ENCODE measurements at regions not wholly inside any gene's neighbourhood (a gene's known extent, or its start where the extent isn't known, plus 50 kb on each side); places are given as distances from the start of the nearest gene placed in this dataset.

- H3K4ac ChIP-seq (ENCODE audit: low read depth, low read length), result no peak overlapping the region
- H3K4me3 ChIP-seq (ENCODE audit: insufficient read depth, low read depth, low read length), result no peak overlapping the region
- no peak for ATAC-seq (ENCODE audit: low read depth)
- DNase-seq, result no peak
- BruUV-seq (replicated peaks), result no TSS peak
- no peaks in the 10 kb centered on the region for H3K9me3 ChIP-seq (ENCODE audit: control insufficient read depth, insufficient read depth, low read length)
- no peak overlapping the region for H2BK15ac ChIP-seq (ENCODE audit: low read depth, low read length)
- no peaks in the 10 kb centered on the region for H3K27me3 ChIP-seq (ENCODE audit: control insufficient read depth, insufficient read depth, low read length)
- no peak overlapping the region for H2AK5ac ChIP-seq (ENCODE audit: low read depth, low read length)
- no peak overlapping the region for H4K5ac ChIP-seq (ENCODE audit: low read depth, low read length)
- H4K91ac ChIP-seq (ENCODE audit: insufficient read depth, low read depth, low read length), result no peak overlapping the region
- dilution Hi-C loops (cut with HindIII; ENCODE audit: low sequenced_read_pairs, unreplicated experiment), result no loop called here
- no peak overlapping the region for H3K23ac ChIP-seq (ENCODE audit: low read depth, low read length)
- WGBS, 2 experiments (ENCODE audit: extremely low coverage in 2 of 2, insufficient read length in 1 of 2), result no CpG with 5 or more reads among the region's 6 CpGs
- H4K20me1 ChIP-seq (ENCODE audit: insufficient read depth, low read length), result no peaks in the 10 kb centered on the region
- intact Hi-C loops (cut with micrococcal nuclease), result no loop called here
- no peak overlapping the region for H2BK5ac ChIP-seq (ENCODE audit: low read depth, low read length, poor library complexity, severe bottlenecking)
- no peak overlapping the region for H3K9ac ChIP-seq (ENCODE audit: low read depth, low read length)
- TF ChIP-seq RCOR1 (IDR thresholded peaks at IDR 0.05; ENCODE audit: insufficient replicate concordance, low read length) (no peak), MXI1 (IDR thresholded peaks at IDR 0.05; ENCODE audit: borderline replicate concordance, low read depth, low read length) (no peak), RFX5 (IDR thresholded peaks at IDR 0.05; ENCODE audit: low read depth, low read length) (no peak), BHLHE40 (IDR thresholded peaks at IDR 0.05; ENCODE audit: low read depth, low read length) (no peak), MAFK (IDR thresholded peaks at IDR 0.05; ENCODE audit: low read depth, low read length) (no peak), USF2 (IDR thresholded peaks at IDR 0.05; ENCODE audit: low read depth, low read length) (no peak), NFE2L2 (IDR thresholded peaks at IDR 0.05; ENCODE audit: low read depth, low read length) (no peak), RAD21 (IDR thresholded peaks at IDR 0.05; ENCODE audit: low read length) (no peak), CEBPB (IDR thresholded peaks at IDR 0.05; ENCODE audit: low read depth, low read length) (no peak), CHD1 (IDR thresholded peaks at IDR 0.05; ENCODE audit: low read depth, low read length) (no peak), MAZ (IDR thresholded peaks at IDR 0.05; ENCODE audit: borderline replicate concordance, low read depth, low read length) (no peak), POLR2A (IDR thresholded peaks at IDR 0.05; ENCODE audit: low read depth, low read length) (no peak), FOS (IDR thresholded peaks at IDR 0.05; ENCODE audit: low read depth, low read length) (no peak)
- H2AFZ ChIP-seq (replicated peaks; ENCODE audit: low read length, poor library complexity), result no peak overlapping the region
- CTCF ChIA-PET, result no interaction called here
- no peaks in the 10 kb centered on the region for H3K4me1 ChIP-seq (ENCODE audit: control insufficient read depth, insufficient read depth, low read length)
- no peak overlapping the region for H2BK120ac ChIP-seq (ENCODE audit: low read depth, low read length)
- no peak overlapping the region for H3K4me2 ChIP-seq (ENCODE audit: low read depth, low read length)
- no peaks in the 10 kb centered on the region for H3K36me3 ChIP-seq (ENCODE audit: control insufficient read depth, insufficient read depth, low read length)
- no peak overlapping the region for H3K27ac ChIP-seq (ENCODE audit: insufficient read depth, low read length)
- no peak overlapping the region for H3K18ac ChIP-seq (ENCODE audit: low read depth, low read length)
- POLR2A ChIA-PET (ENCODE audit: unreplicated experiment), result no interaction called here
- no peak overlapping the region for H3K56ac ChIP-seq (ENCODE audit: extremely low read depth, insufficient read depth, low read length)
- in situ Hi-C loops (cut with MboI; ENCODE audit: low sequenced_read_pairs), result no loop called here
- H2AK9ac ChIP-seq (replicated peaks; ENCODE audit: low read depth, low read length, poor library complexity), result no peak overlapping the region
- no peaks in the 10 kb centered on the region for H3K79me1 ChIP-seq (ENCODE audit: low read depth in 1 of 2, low read length in 2 of 2)
- no peak overlapping the region for H3K14ac ChIP-seq (replicated peaks; ENCODE audit: low read depth, low read length)
- H4K8ac ChIP-seq (ENCODE audit: low read depth in 2 of 2, low read length in 2 of 2), result no peak overlapping the region
- no peaks in the 10 kb centered on the region for H3K9me1 ChIP-seq (ENCODE audit: insufficient read depth, low read length)
- H2BK20ac ChIP-seq (ENCODE audit: low read depth, low read length), result no peak overlapping the region
Observed at GRCh38 chr16:55039511-55039910, 108.8 kb downstream of the IRX5 start.

All from IMR-90 (cell line).